ENCODE measurements at regions not wholly inside any gene's neighbourhood (a gene's known extent, or its start where the extent isn't known, plus 50 kb on each side); places are given as distances from the start of the nearest gene placed in this dataset.

DNA sequence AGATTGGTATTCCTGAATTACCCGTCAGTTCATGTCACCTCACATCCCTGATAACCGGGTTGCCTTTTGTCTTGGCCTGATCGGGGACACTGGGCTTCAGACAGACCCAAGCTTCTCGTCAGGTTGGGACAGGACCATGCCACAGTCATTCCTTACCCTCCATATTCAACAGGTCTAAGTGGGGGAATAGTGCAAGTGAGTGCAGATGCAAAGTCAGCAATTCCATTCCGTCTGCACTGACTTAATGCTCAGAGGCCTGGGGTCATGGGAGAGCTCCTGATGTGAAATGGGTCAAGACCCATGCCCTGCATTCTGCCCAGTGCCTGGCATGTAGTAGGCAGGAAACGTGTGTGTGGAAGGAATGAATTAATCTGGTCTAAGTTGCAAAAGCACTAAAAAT, 95.4 kb upstream of the PITRM1 start:
- intact Hi-C loops (cut with DNase I; ENCODE audit: low total_unique reads) (no loop called here), in situ Hi-C loops (cut with MboI; ENCODE audit: low sequenced_read_pairs in 4 of 4) (no loop called here)
- H3K4me3 ChIP-seq, result no peak overlapping the region
- H3K9me3 ChIP-seq, result no peaks in the 10 kb centered on the region
- peaks cover 2 to 8% of the 10 kb centered on the region in 2 donors for H3K4me1 ChIP-seq
- no peak overlapping the region for H3K27ac ChIP-seq
- H3K27me3 ChIP-seq, result no peaks in the 10 kb centered on the region
- DNase-seq, result no peak
- H3K36me3 ChIP-seq, result no peaks in the 10 kb centered on the region
- no peak for ATAC-seq
- TF ChIP-seq, protein P1, sequence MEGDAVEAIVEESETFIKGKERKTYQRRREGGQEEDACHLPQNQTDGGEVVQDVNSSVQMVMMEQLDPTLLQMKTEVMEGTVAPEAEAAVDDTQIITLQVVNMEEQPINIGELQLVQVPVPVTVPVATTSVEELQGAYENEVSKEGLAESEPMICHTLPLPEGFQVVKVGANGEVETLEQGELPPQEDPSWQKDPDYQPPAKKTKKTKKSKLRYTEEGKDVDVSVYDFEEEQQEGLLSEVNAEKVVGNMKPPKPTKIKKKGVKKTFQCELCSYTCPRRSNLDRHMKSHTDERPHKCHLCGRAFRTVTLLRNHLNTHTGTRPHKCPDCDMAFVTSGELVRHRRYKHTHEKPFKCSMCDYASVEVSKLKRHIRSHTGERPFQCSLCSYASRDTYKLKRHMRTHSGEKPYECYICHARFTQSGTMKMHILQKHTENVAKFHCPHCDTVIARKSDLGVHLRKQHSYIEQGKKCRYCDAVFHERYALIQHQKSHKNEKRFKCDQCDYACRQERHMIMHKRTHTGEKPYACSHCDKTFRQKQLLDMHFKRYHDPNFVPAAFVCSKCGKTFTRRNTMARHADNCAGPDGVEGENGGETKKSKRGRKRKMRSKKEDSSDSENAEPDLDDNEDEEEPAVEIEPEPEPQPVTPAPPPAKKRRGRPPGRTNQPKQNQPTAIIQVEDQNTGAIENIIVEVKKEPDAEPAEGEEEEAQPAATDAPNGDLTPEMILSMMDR (IDR thresholded peaks at IDR 0.05 in 4 of 5, conservative IDR thresholded peaks at IDR 0.05 in 1 of 5), result no peak
- TF ChIP-seq POLR2A (IDR thresholded peaks at IDR 0.05), result no peak

DNA sequence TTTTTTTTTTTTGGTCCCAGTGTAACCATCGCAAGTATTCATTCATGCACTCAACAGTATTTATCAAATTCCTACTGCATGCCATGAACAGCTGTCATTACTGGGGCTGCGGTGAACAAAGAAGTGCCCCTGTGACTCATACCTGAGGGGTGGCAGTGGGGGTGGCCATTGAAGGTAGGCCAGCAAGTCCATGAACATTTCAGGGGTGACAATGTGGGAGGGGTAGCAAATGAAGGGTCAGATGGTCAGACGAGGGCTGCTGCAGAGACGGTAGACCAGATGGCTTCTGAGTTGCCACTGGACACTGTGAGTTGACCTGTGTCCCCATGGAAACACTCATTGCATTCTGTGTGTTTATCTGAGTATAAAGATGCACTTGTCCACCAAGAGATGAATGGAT, 92.5 kb upstream of the PITRM1 start:
- ATAC-seq, result no peak
- no peaks in the 10 kb centered on the region for H3K27me3 ChIP-seq
- intact Hi-C loops (cut with DNase I; ENCODE audit: low total_unique reads), result no loop called here
- H3K27ac ChIP-seq, result no peak overlapping the region
- H3K4me1 ChIP-seq, result peaks cover 2 to 8% of the 10 kb centered on the region in 2 donors
- H3K4me3 ChIP-seq, result no peak overlapping the region
- H3K36me3 ChIP-seq, result no peaks in the 10 kb centered on the region
- no peak for TF ChIP-seq POLR2A (IDR thresholded peaks at IDR 0.05)
- TF ChIP-seq, protein P1 (IDR thresholded peaks at IDR 0.05 in 4 of 5, conservative IDR thresholded peaks at IDR 0.05 in 1 of 5), result no peak
- in situ Hi-C loops (cut with MboI; ENCODE audit: low sequenced_read_pairs in 4 of 4), result no loop called here
- no peaks in the 10 kb centered on the region for H3K9me3 ChIP-seq
- no peak for DNase-seq

GRCh38 chr10:3264161-3264761, 91.7 kb upstream of the PITRM1 start:
- TF ChIP-seq, protein P1 (IDR thresholded peaks at IDR 0.05 in 4 of 5, conservative IDR thresholded peaks at IDR 0.05 in 1 of 5), result no peak
- TF ChIP-seq POLR2A (IDR thresholded peaks at IDR 0.05), result no peak
- Histone ChIP-seq H3K4me3 (no peak overlapping the region), H3K36me3 (no peaks in the 10 kb centered on the region), H3K27ac (peak overlapping the region in 3 of 4 donors; percentile 18 to 54 (median 33)), H3K4me1 (peaks cover 2 to 8% of the 10 kb centered on the region in 2 donors), H3K9me3 (no peaks in the 10 kb centered on the region), H3K27me3 (no peaks in the 10 kb centered on the region)
- DNase-seq, result no peak
- intact Hi-C loops (cut with DNase I; ENCODE audit: low total_unique reads) (no loop called here), in situ Hi-C loops (cut with MboI; ENCODE audit: low sequenced_read_pairs in 4 of 4) (no loop called here)
- ATAC-seq, result peak in 1 of 2 donors; percentile 45

DNA sequence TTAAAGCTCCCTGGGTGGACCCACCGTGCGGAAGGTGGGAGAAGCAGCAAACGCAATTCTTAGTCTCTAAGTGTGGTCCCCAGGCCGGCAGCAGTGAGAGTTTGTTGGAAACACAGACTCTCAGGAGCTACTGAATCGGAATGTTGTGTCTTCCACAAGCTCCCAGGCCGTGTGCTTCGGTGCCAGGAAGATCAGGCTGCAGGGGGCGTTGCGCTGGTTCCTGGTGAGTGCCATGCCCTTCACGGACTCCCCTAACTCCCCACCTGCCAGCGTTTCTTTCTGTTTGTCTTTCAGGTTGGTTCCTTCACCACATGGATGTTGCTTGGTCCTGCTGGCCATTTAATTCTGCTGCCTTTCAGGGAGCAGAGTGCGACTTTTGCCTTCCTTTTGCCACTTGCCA, 91.2 kb upstream of the PITRM1 start:
- Histone ChIP-seq H3K9me3 (no peaks in the 10 kb centered on the region), H3K27me3 (no peaks in the 10 kb centered on the region), H3K36me3 (no peaks in the 10 kb centered on the region), H3K4me1 (peaks cover 2 to 8% of the 10 kb centered on the region in 2 donors), H3K27ac (peak overlapping the region in 2 of 4 donors; percentile 33 to 54), H3K4me3 (no peak overlapping the region)
- in situ Hi-C loops (cut with MboI; ENCODE audit: low sequenced_read_pairs in 4 of 4), result no loop called here
- intact Hi-C loops (cut with DNase I; ENCODE audit: low total_unique reads), result no loop called here
- TF ChIP-seq, protein P1 (IDR thresholded peaks at IDR 0.05 in 4 of 5, conservative IDR thresholded peaks at IDR 0.05 in 1 of 5), result no peak
- TF ChIP-seq POLR2A (IDR thresholded peaks at IDR 0.05), result no peak
- ATAC-seq, result no peak
- DNase-seq, result no peak

DNA sequence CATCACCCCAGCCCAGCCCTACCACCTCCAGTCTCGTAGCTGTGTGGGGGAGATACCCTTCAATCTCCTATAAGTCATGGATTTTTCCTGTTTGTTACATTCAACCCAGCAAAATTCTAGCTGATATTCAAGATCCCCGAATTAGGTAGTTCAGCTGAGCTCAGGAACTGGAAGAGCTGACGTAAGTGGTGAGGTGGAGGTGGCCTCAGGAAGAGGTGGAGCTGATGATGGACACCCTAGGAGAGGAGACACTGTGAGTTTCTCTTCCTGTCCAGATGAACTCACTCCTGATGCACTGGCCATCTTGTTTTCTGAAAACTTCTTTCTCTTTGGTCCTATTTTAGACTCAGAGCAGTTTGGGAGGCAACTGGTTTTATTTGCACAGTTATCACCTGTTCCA, 90.5 kb upstream of the PITRM1 start:
- TF ChIP-seq, protein P1 (IDR thresholded peaks at IDR 0.05 in 4 of 5, conservative IDR thresholded peaks at IDR 0.05 in 1 of 5), result no peak
- ATAC-seq, result no peak
- in situ Hi-C loops (cut with MboI; ENCODE audit: low sequenced_read_pairs in 4 of 4) (no loop called here), intact Hi-C loops (cut with DNase I; ENCODE audit: low total_unique reads) (no loop called here)
- peaks cover 2% of the 10 kb centered on the region in 2 donors for H3K4me1 ChIP-seq
- DNase-seq, result no peak
- no peaks in the 10 kb centered on the region for H3K27me3 ChIP-seq
- H3K27ac ChIP-seq, result no peak overlapping the region
- H3K4me3 ChIP-seq, result no peak overlapping the region
- H3K36me3 ChIP-seq, result no peaks in the 10 kb centered on the region
- H3K9me3 ChIP-seq, result no peaks in the 10 kb centered on the region

Data from gastrocnemius medialis (tissue), 4 donors.